Activated T-helper 1 cell treated with anti-CD3 and anti-CD28 coated beads, Interleukin-12 subunit alpha, Interleukin-12 subunit beta, Interleukin-2, Interleukin-4 antibody, amounts not matched to agents 30 ng/mL and 10 ng/mL and 1 ng/mL, durations not matched to agents 14 hours and 24 hours and 36 hours (primary cell): ENCODE measurements at regions not wholly inside any gene's neighbourhood (a gene's known extent, or its start where the extent isn't known, plus 50 kb on each side); places are given as distances from the start of the nearest gene placed in this dataset.

Source experiments
- DNase-seq: peaks from one replicate; pipeline ENCODE4 v3.0.0; 2021; ENCODE audit warnings: low spot score
- H3K27ac Mint-ChIP-seq: one replicate; pipeline ENCODE4 v1.8.0; 2021; ENCODE audit warnings: mild to moderate bottlenecking, mixed read lengths
- H3K27me3 Mint-ChIP-seq: one replicate; pipeline ENCODE4 v1.8.0; 2022; ENCODE audit warnings: mild to moderate bottlenecking, moderate library complexity, mixed read lengths; ENCODE audit not compliant: insufficient read depth
- H3K36me3 Mint-ChIP-seq: one replicate; pipeline ENCODE4 v1.8.0; 2021; ENCODE audit warnings: low read depth, mixed read lengths
- H3K4me1 Mint-ChIP-seq: one replicate; pipeline ENCODE4 v1.8.0; 2021; ENCODE audit warnings: low read depth, mixed read lengths
- H3K4me3 Mint-ChIP-seq: one replicate; pipeline ENCODE4 v1.8.0; 2021; ENCODE audit warnings: mild to moderate bottlenecking, moderate library complexity, mixed read lengths
- H3K9me3 Mint-ChIP-seq: one replicate; pipeline ENCODE4 v1.8.0; 2021; ENCODE audit warnings: mixed read lengths
- intact Hi-C: fragments of 100-400 bp; cut with micrococcal nuclease; formaldehyde crosslinking; loops from one replicate; pipeline ENCODE4 v1.15.1; 2024

- Mint-ChIP-seq H3K27ac (no peak overlapping the region), H3K27me3 (peaks cover 20% of the 10 kb centered on the region), H3K36me3 (no peaks in the 10 kb centered on the region), H3K4me1 (peaks cover 16% of the 10 kb centered on the region), H3K4me3 (no peak overlapping the region), H3K9me3 (peaks cover 12% of the 10 kb centered on the region)
- intact Hi-C loops = no loop called here
- DNase-seq = no peak
Observed at GRCh38 chr1:172946814-172947507, 103.8 kb downstream of the TNFSF18 start.

GRCh38 chr1:172948457-172948856, 102.3 kb downstream of the TNFSF18 start:
- Mint-ChIP-seq H3K27me3 (peaks cover 28% of the 10 kb centered on the region), H3K4me1 (peaks cover 18% of the 10 kb centered on the region), H3K27ac (no peak overlapping the region), H3K4me3 (no peak overlapping the region), H3K36me3 (no peaks in the 10 kb centered on the region), H3K9me3 (peaks cover 3% of the 10 kb centered on the region)
- intact Hi-C loops = no loop called here
- no peak for DNase-seq

- H3K4me1 Mint-ChIP-seq = peaks cover 18% of the 10 kb centered on the region
- no peaks in the 10 kb centered on the region for H3K9me3 Mint-ChIP-seq
- DNase-seq = no peak
- H3K27ac Mint-ChIP-seq = no peak overlapping the region
- peaks cover 31% of the 10 kb centered on the region for H3K27me3 Mint-ChIP-seq
- H3K4me3 Mint-ChIP-seq = no peak overlapping the region
- H3K36me3 Mint-ChIP-seq = no peaks in the 10 kb centered on the region
- intact Hi-C loops = no loop called here
Observed at GRCh38 chr1:172949096-172949495, 101.6 kb downstream of the TNFSF18 start.

GRCh38 chr1:172950528-172950927, 100.2 kb downstream of the TNFSF18 start:
- H3K4me3 Mint-ChIP-seq = no peak overlapping the region
- DNase-seq = no peak
- peaks cover 18% of the 10 kb centered on the region for H3K4me1 Mint-ChIP-seq
- intact Hi-C loops = no loop called here
- no peaks in the 10 kb centered on the region for H3K36me3 Mint-ChIP-seq
- peaks cover 23% of the 10 kb centered on the region for H3K27me3 Mint-ChIP-seq
- no peaks in the 10 kb centered on the region for H3K9me3 Mint-ChIP-seq
- H3K27ac Mint-ChIP-seq = no peak overlapping the region

- Mint-ChIP-seq H3K4me1 (peaks cover 18% of the 10 kb centered on the region), H3K27me3 (peaks cover 21% of the 10 kb centered on the region), H3K36me3 (no peaks in the 10 kb centered on the region), H3K4me3 (no peak overlapping the region), H3K27ac (no peak overlapping the region), H3K9me3 (no peaks in the 10 kb centered on the region)
- intact Hi-C loops = no loop called here
- no peak for DNase-seq
Observed at GRCh38 chr1:172951730-172952365, 98.9 kb downstream of the TNFSF18 start.

GRCh38 chr1:172952516-172952915, 98.2 kb downstream of the TNFSF18 start:
- H3K27ac Mint-ChIP-seq = no peak overlapping the region
- no peak overlapping the region for H3K4me3 Mint-ChIP-seq
- no peaks in the 10 kb centered on the region for H3K36me3 Mint-ChIP-seq
- H3K9me3 Mint-ChIP-seq = no peaks in the 10 kb centered on the region
- intact Hi-C loops = no loop called here
- DNase-seq = no peak
- H3K4me1 Mint-ChIP-seq = peaks cover 11% of the 10 kb centered on the region
- H3K27me3 Mint-ChIP-seq = peaks cover 26% of the 10 kb centered on the region

GRCh38 chr1:172954476-172955150, 96.1 kb downstream of the TNFSF18 start:
- H3K27me3 Mint-ChIP-seq = peaks cover 28% of the 10 kb centered on the region
- H3K36me3 Mint-ChIP-seq = no peaks in the 10 kb centered on the region
- no peaks in the 10 kb centered on the region for H3K9me3 Mint-ChIP-seq
- no peak overlapping the region for H3K4me3 Mint-ChIP-seq
- intact Hi-C loops = no loop called here
- H3K27ac Mint-ChIP-seq = no peak overlapping the region
- no peak for DNase-seq
- H3K4me1 Mint-ChIP-seq = peaks cover 6% of the 10 kb centered on the region

GRCh38 chr1:172955161-172955815, 95.5 kb downstream of the TNFSF18 start:
- no peak for DNase-seq
- peaks cover 29% of the 10 kb centered on the region for H3K27me3 Mint-ChIP-seq
- no peak overlapping the region for H3K4me3 Mint-ChIP-seq
- H3K9me3 Mint-ChIP-seq = no peaks in the 10 kb centered on the region
- H3K36me3 Mint-ChIP-seq = no peaks in the 10 kb centered on the region
- intact Hi-C loops = no loop called here
- peaks cover 6% of the 10 kb centered on the region for H3K4me1 Mint-ChIP-seq
- H3K27ac Mint-ChIP-seq = no peak overlapping the region

- Mint-ChIP-seq H3K4me1 (peaks cover 3% of the 10 kb centered on the region), H3K27me3 (peaks cover 32% of the 10 kb centered on the region), H3K4me3 (no peak overlapping the region), H3K9me3 (no peaks in the 10 kb centered on the region), H3K27ac (no peak overlapping the region), H3K36me3 (no peaks in the 10 kb centered on the region)
- intact Hi-C loops = no loop called here
- no peak for DNase-seq
Observed at GRCh38 chr1:172956871-172957270, 93.9 kb downstream of the TNFSF18 start.

GRCh38 chr1:172957491-172957890, 93.2 kb downstream of the TNFSF18 start:
- Mint-ChIP-seq H3K4me3 (no peak overlapping the region), H3K36me3 (no peaks in the 10 kb centered on the region), H3K9me3 (no peaks in the 10 kb centered on the region), H3K27ac (no peak overlapping the region), H3K4me1 (no peaks in the 10 kb centered on the region), H3K27me3 (peaks cover 26% of the 10 kb centered on the region)
- intact Hi-C loops = no loop called here
- no peak for DNase-seq

GRCh38 chr1:172959571-172959970, 91.2 kb downstream of the TNFSF18 start:
- no peak overlapping the region for H3K27ac Mint-ChIP-seq
- H3K36me3 Mint-ChIP-seq = peaks cover 2% of the 10 kb centered on the region
- no peak overlapping the region for H3K4me3 Mint-ChIP-seq
- no peaks in the 10 kb centered on the region for H3K4me1 Mint-ChIP-seq
- peaks cover 28% of the 10 kb centered on the region for H3K27me3 Mint-ChIP-seq
- no peak for DNase-seq
- peaks cover 3% of the 10 kb centered on the region for H3K9me3 Mint-ChIP-seq
- intact Hi-C loops = no loop called here

GRCh38 chr1:172960019-172960418, 90.7 kb downstream of the TNFSF18 start:
- intact Hi-C loops = no loop called here
- H3K36me3 Mint-ChIP-seq = peaks cover 2% of the 10 kb centered on the region
- H3K9me3 Mint-ChIP-seq = peaks cover 3% of the 10 kb centered on the region
- no peak overlapping the region for H3K27ac Mint-ChIP-seq
- peaks cover 29% of the 10 kb centered on the region for H3K27me3 Mint-ChIP-seq
- no peak for DNase-seq
- H3K4me1 Mint-ChIP-seq = no peaks in the 10 kb centered on the region
- no peak overlapping the region for H3K4me3 Mint-ChIP-seq
